Kidney epithelial cell (primary cell): ENCODE measurements at regions not wholly inside any gene's neighbourhood (a gene's known extent, or its start where the extent isn't known, plus 50 kb on each side); places are given as distances from the start of the nearest gene placed in this dataset.

Experiments used
- DNase-seq: peaks from one replicate; pipeline ENCODE4 v3.0.0-alpha.2; 2010; ENCODE audit warnings: low read depth
- H3K27me3 ChIP-seq: 2 replicates; pipeline ENCODE4 v1.6.0; 2011; ENCODE audit warnings: low read length; ENCODE audit not compliant: control insufficient read depth, insufficient read depth
- H3K36me3 ChIP-seq: 2 replicates; pipeline ENCODE4 v1.5.1; 2011; ENCODE audit warnings: low read length; ENCODE audit not compliant: control insufficient read depth, insufficient read depth
- H3K4me3 ChIP-seq: 2 replicates; pipeline ENCODE4 v1.5.1; 2011; ENCODE audit warnings: low read depth, mild to moderate bottlenecking, control low read depth, low read length
- CTCF ChIP-seq: IDR thresholded peaks from 2 replicates; pipeline ENCODE4 v1.5.1; 2011; ENCODE audit warnings: mild to moderate bottlenecking, moderate library complexity, low read length, control low read depth, inconsistent platforms; ENCODE audit not compliant: insufficient read depth, poor library complexity, severe bottlenecking

GRCh38 chr20:63133481-63134091, 82.3 kb downstream of the YTHDF1 start:
- H3K36me3 ChIP-seq: no peaks in the 10 kb centered on the region
- TF ChIP-seq CTCF: no peak
- DNase-seq: no peak
- peaks cover 15% of the 10 kb centered on the region for H3K27me3 ChIP-seq
- no peak overlapping the region for H3K4me3 ChIP-seq

DNA sequence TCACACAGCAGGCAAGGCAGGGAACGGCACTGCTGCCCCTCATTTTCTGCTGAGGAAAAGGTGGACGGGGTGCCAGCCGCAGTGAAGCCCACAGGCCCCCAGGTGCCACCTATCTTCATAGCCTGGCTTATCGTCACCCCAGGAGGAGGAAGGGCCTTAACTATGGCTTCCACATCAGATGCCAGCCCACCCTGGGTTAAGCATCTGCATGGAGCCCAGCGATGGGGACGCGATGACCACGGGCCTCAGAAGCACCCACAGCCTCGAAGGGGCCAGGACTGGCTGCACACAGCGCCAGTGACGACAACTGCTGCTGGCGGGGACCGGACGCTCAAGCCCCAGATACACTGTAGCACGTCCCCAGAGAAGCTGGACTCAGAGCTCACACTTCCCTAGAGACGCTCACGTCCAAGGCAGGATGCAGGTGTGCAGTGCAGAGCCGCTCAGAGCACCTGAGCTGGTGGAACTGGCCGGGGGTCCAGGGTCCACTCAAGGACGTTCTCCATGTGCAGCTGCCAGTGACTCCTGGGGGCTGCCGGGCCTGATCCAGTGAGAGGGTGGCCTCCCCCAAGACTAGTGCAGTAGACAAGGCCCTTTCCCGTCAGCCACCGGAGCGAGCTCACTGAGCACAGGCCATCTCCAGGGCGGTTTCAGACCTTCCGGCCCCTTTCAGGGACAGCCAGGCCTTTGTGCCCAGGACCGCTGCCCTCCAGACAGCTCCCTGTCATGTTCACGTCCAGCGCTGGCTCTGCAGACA, 83.0 kb downstream of the YTHDF1 start:
- no peak for DNase-seq
- no peak overlapping the region for H3K4me3 ChIP-seq
- TF ChIP-seq CTCF: no peak
- no peaks in the 10 kb centered on the region for H3K36me3 ChIP-seq
- H3K27me3 ChIP-seq: peaks cover 13% of the 10 kb centered on the region

GRCh38 chr20:63132131-63132714, 83.7 kb downstream of the YTHDF1 start:
- H3K27me3 ChIP-seq: peaks cover 12% of the 10 kb centered on the region
- no peak for DNase-seq
- TF ChIP-seq CTCF: no peak

GRCh38 chr20:63130658-63131577, 85.0 kb downstream of the YTHDF1 start:
- Histone ChIP-seq H3K36me3 (no peaks in the 10 kb centered on the region), H3K4me3 (no peak overlapping the region), H3K27me3 (peaks cover 12% of the 10 kb centered on the region)
- DNase-seq: no peak
- TF ChIP-seq CTCF: no peak

More at GRCh38 chr20:63132131-63132714, 83.7 kb downstream of the YTHDF1 start:
- no peak overlapping the region for H3K4me3 ChIP-seq
- H3K36me3 ChIP-seq: no peaks in the 10 kb centered on the region

GRCh38 chr20:63129991-63130657, 85.8 kb downstream of the YTHDF1 start:
- DNase-seq: no peak
- Histone ChIP-seq H3K4me3 (no peak overlapping the region), H3K36me3 (no peaks in the 10 kb centered on the region), H3K27me3 (peaks cover 12% of the 10 kb centered on the region)
- no peak for TF ChIP-seq CTCF
